T-cell (primary cell): ENCODE measurements at regions not wholly inside any gene's neighbourhood (a gene's known extent, or its start where the extent isn't known, plus 50 kb on each side); places are given as distances from the start of the nearest gene placed in this dataset.

Experiments
- ATAC-seq, 4 experiments: fragments of 200-7000 bp in 3 of 4; fragments of 150-1000 bp in 1 of 4; cut with Tn5 transposase; replicated peaks in 1 of 4; 1 replicate in 3 of 4; 2 replicates in 1 of 4; pipeline ENCODE4 v1.10.0; 2021; ENCODE audit warnings: moderate library complexity in 3 of 4, mild to moderate bottlenecking in 2 of 4, moderate number of reproducible peaks in 1 of 4
- CTCF ChIA-PET, 2 donors: fragments of 300-600 bp; sonication (Branson Sonifier 250); formaldehyde crosslinking; loops; one replicate each; lab custom pipeline; 2022; ENCODE audit warnings: antibody characterized with exemption in 2 of 2; lab: Charles Lee
- POLR2A ChIA-PET, 2 donors: fragments of 300-600 bp; sonication (Branson Sonifier 250); formaldehyde crosslinking; loops; one replicate each; lab custom pipeline; 2022; ENCODE audit warnings: antibody characterized with exemption in 2 of 2; lab: Charles Lee
- DNase-seq, 35 experiments: peaks; one replicate each; pipeline versions ENCODE4 v3.0.0 to v3.0.0-alpha.2; 2013 to 2023
- H3K27ac ChIP-seq: one replicate; pipeline ENCODE4 v1.5.1; 2013; ENCODE audit warnings: low read length
- H3K27me3 ChIP-seq, 2 experiments: replicated peaks in 1 of 2; 1 replicate in 1 of 2; 2 replicates in 1 of 2; pipeline versions ENCODE4 v1.6.1 to v1.7.0; 2013; ENCODE audit warnings: low read length in 1 of 2, mixed read lengths in 1 of 2; ENCODE audit not compliant: control insufficient read depth in 2 of 2, insufficient read depth in 2 of 2; ENCODE audit errors: extremely low read depth in 1 of 2
- H3K36me3 ChIP-seq, 2 donors: 1 replicate in 1 of 2; 2 replicates in 1 of 2; pipeline versions ENCODE4 v1.6.1 to v1.7.0; 2013; ENCODE audit warnings: low read length in 1 of 2; ENCODE audit not compliant: control insufficient read depth in 2 of 2, insufficient read depth in 1 of 2; ENCODE audit errors: extremely low read depth in 1 of 2
- H3K4me1 ChIP-seq, 2 experiments: 1 replicate in 1 of 2; 2 replicates in 1 of 2; pipeline versions ENCODE4 v1.6.1 to v1.7.0; 2013; ENCODE audit warnings: low read length in 2 of 2, mixed read lengths in 1 of 2; ENCODE audit not compliant: insufficient read depth in 2 of 2, control insufficient read depth in 1 of 2; ENCODE audit errors: extremely low read depth in 1 of 2
- H3K4me3 ChIP-seq, 2 donors: 1 replicate in 1 of 2; 2 replicates in 1 of 2; pipeline versions ENCODE4 v1.5.1 to v1.7.0; 2013; ENCODE audit warnings: mild to moderate bottlenecking in 2 of 2, low read length in 1 of 2, moderate library complexity in 1 of 2; ENCODE audit not compliant: control insufficient read depth in 1 of 2; ENCODE audit errors: extremely low read depth in 1 of 2
- H3K9me3 ChIP-seq: 2 replicates; pipeline ENCODE4 v1.7.0; 2013
- H3K27ac Mint-ChIP-seq, 2 donors: one replicate each; pipeline ENCODE4 v1.8.0; 2020 to 2021; ENCODE audit warnings: mild to moderate bottlenecking in 2 of 2, mixed read lengths in 2 of 2
- H3K27me3 Mint-ChIP-seq, 2 donors: one replicate each; pipeline ENCODE4 v1.8.0; 2021 to 2022; ENCODE audit warnings: mixed read lengths in 2 of 2
- H3K36me3 Mint-ChIP-seq: one replicate; pipeline ENCODE4 v1.8.0; 2021; ENCODE audit warnings: mixed read lengths
- H3K4me1 Mint-ChIP-seq, 3 donors: one replicate each; pipeline ENCODE4 v1.8.0; 2020 to 2022; ENCODE audit warnings: mixed read lengths in 3 of 3, mild to moderate bottlenecking in 1 of 3
- H3K4me3 Mint-ChIP-seq, 3 donors: one replicate each; pipeline ENCODE4 v1.8.0; 2020 to 2022; ENCODE audit warnings: mild to moderate bottlenecking in 3 of 3, mixed read lengths in 3 of 3, moderate library complexity in 3 of 3
- H3K9me3 Mint-ChIP-seq, 3 donors: one replicate each; pipeline ENCODE4 v1.8.0; 2020 to 2022; ENCODE audit warnings: mixed read lengths in 3 of 3
- WGBS: methylation state at CpG from one replicate; pipeline ENCODE4 v1.1.5; 2013; ENCODE audit warnings: missing lambda C conversion rate; ENCODE audit not compliant: insufficient coverage; 5-methylcytosine and 5-hydroxymethylcytosine counted together

DNA sequence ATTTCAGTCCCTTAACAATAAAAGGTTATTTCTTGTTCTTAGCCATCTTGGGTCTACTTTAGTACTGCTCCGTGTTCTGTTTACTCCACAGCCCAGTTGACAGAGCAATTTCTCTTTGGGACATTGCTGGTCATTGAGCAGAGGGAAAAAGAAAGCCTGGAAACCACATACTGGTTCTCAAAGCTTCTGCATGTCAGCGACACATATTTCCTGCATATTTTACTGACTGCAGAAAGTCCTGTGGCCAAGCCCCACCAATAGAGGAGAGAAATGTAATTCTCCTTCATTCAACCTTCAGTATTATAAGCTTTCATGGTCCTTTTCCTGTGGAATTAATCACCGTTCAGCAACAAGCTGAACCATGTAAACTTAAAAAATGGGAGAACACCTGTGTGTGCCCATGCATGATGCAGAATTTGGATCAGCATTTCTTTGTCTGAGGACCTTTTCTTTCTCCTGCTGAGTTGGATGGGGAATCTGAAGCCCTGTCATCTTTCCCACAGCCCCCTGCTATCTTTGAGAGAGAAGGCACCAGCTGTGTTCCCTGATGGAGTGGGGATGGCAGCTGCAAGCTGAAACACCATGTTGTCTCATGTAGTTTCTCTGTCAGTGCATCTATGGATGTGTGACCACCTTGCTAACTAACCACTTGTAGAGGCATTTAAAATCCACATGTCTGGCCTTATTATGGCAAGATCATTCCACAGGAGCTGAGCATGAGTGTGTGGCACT lies 431.6 kb downstream of the MEIS1 start:
- peaks cover 0 to 10% (median 9%) of the 10 kb centered on the region in 3 donors for H3K9me3 Mint-ChIP-seq
- Histone ChIP-seq H3K36me3 (no peaks in the 10 kb centered on the region), H3K4me3 (no peak overlapping the region), H3K27me3 (no peaks in the 10 kb centered on the region), H3K9me3 (no peaks in the 10 kb centered on the region), H3K4me1 (no peaks in the 10 kb centered on the region), H3K27ac (no peak overlapping the region)
- ChIA-PET POLR2A (no interaction called here), CTCF (no interaction called here)
- H3K4me3 Mint-ChIP-seq = no peak overlapping the region
- H3K4me1 Mint-ChIP-seq = no peaks in the 10 kb centered on the region
- no peaks in the 10 kb centered on the region for H3K27me3 Mint-ChIP-seq
- DNase-seq (no peak), ATAC-seq (no peak)
- H3K36me3 Mint-ChIP-seq = no peaks in the 10 kb centered on the region
- no peak overlapping the region for H3K27ac Mint-ChIP-seq
- WGBS = 40% methylated on average over 1 of the region's 3 CpGs

DNA sequence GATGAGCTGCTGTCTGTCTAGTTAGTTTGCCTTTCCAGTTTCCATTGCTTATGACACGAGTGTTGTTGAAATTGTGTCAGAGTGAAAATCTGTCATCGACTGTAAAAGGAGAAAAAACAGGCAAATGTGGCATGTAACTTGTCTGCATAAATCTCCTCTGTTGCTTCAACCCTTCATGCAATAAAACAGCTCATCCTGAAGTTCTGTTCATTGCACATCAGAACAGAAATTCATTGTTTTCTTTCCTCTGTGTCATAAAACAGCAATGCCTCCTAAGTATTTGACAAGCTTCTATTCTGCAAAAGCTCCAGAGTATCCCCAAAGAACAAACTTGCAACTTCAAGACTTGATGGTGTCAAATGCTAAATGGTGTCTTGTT lies 432.1 kb downstream of the MEIS1 start:
- Mint-ChIP-seq H3K9me3 (peaks cover 0 to 10% (median 9%) of the 10 kb centered on the region in 3 donors), H3K27ac (no peak overlapping the region), H3K36me3 (no peaks in the 10 kb centered on the region), H3K27me3 (no peaks in the 10 kb centered on the region), H3K4me3 (no peak overlapping the region), H3K4me1 (no peaks in the 10 kb centered on the region)
- Histone ChIP-seq H3K4me3 (no peak overlapping the region), H3K4me1 (no peaks in the 10 kb centered on the region), H3K9me3 (no peaks in the 10 kb centered on the region), H3K27me3 (no peaks in the 10 kb centered on the region), H3K36me3 (no peaks in the 10 kb centered on the region), H3K27ac (no peak overlapping the region)
- no peak for DNase-seq
- 88% methylated on average over 1 of the region's 2 CpGs for WGBS
- ATAC-seq = no peak
- POLR2A ChIA-PET = no interaction called here
- CTCF ChIA-PET = no interaction called here

DNA sequence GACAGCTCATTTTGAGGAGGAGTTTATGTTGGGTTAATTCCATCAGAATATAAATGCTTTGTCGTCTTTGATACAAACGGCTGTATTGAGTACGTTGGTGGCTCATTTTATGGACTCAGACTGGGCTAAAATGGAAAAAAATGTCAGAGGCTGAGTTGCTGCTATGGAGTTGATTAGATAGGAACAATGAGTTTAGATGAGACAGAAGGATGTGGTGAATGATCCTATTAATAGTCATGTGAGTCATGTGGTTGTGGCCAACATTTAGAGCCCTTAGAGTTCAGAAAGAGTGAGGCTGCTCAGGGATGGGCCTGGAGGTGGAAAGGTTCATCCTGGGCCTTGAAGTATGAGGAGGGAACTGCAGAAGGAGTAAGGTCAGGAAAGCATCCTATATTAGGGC lies 434.2 kb downstream of the MEIS1 start:
- H3K27ac ChIP-seq = no peak overlapping the region
- H3K9me3 ChIP-seq = no peaks in the 10 kb centered on the region
- H3K36me3 ChIP-seq = no peaks in the 10 kb centered on the region
- H3K36me3 Mint-ChIP-seq = no peaks in the 10 kb centered on the region
- CTCF ChIA-PET = no interaction called here
- POLR2A ChIA-PET = no interaction called here
- H3K27me3 ChIP-seq = no peaks in the 10 kb centered on the region
- H3K27ac Mint-ChIP-seq = no peak overlapping the region
- H3K4me1 ChIP-seq = no peaks in the 10 kb centered on the region
- H3K27me3 Mint-ChIP-seq = no peaks in the 10 kb centered on the region
- whole genome bisulfite sequencing = 87% methylated on average over 3 of the region's 3 CpGs
- H3K4me3 Mint-ChIP-seq = no peak overlapping the region
- no peak for ATAC-seq
- peaks cover 0 to 10% (median 9%) of the 10 kb centered on the region in 3 donors for H3K9me3 Mint-ChIP-seq
- DNase-seq = no peak
- no peaks in the 10 kb centered on the region for H3K4me1 Mint-ChIP-seq
- no peak overlapping the region for H3K4me3 ChIP-seq

DNA sequence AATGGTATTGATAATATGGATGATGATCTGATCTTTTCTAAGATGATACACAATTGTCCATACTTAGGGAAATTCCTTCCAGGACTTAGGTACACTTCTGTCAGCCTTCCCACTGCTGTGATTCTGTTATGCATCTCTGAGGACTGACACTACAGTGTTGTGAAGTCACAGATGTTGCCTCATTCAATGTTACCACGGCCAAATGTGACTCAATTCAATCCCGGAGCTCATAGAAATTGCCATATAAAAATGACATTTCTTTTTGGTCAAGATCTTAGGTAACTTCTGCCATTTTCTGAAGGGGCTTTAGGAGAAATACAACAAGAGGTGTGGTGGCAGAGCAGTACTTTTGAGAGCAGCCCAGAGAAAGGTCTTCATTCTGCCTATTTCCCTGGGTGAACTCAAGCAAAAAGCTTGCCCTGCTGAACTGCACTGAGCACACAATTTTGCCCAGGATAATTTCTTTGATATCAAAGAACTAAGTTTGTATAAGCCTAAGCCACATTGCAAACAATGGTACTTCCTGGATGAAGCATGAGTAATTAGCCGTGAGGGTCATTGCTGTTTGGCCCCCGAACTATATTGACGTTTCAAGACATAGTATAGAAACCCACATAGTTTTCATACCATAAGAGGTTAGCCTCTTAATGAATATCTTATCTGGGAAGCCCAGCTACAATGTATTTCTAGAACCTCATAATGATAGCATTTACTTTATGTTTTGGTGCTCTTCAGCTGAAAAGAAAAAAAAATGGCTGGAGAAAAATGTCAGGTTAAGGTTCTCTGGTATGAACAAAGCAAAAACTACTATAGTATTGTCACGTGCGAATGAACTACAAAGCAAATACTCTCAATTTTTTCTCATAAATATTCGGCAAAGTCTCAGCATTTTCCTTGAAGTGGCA lies 437.4 kb downstream of the MEIS1 start:
- H3K9me3 Mint-ChIP-seq = peaks cover 0 to 10% (median 9%) of the 10 kb centered on the region in 3 donors
- no peak overlapping the region for H3K4me3 ChIP-seq
- no peaks in the 10 kb centered on the region for H3K36me3 ChIP-seq
- H3K27ac Mint-ChIP-seq = no peak overlapping the region
- H3K27me3 ChIP-seq = no peaks in the 10 kb centered on the region
- no peaks in the 10 kb centered on the region for H3K4me1 ChIP-seq
- no peak overlapping the region for H3K27ac ChIP-seq
- ChIA-PET POLR2A (no interaction called here), CTCF (no interaction called here)
- no peak overlapping the region for H3K4me3 Mint-ChIP-seq
- WGBS = 100% methylated on average over 1 of the region's 8 CpGs
- DNase-seq (no peak), ATAC-seq (no peak)
- H3K36me3 Mint-ChIP-seq = no peaks in the 10 kb centered on the region
- no peaks in the 10 kb centered on the region for H3K27me3 Mint-ChIP-seq
- H3K9me3 ChIP-seq = no peaks in the 10 kb centered on the region
- H3K4me1 Mint-ChIP-seq = no peaks in the 10 kb centered on the region

DNA sequence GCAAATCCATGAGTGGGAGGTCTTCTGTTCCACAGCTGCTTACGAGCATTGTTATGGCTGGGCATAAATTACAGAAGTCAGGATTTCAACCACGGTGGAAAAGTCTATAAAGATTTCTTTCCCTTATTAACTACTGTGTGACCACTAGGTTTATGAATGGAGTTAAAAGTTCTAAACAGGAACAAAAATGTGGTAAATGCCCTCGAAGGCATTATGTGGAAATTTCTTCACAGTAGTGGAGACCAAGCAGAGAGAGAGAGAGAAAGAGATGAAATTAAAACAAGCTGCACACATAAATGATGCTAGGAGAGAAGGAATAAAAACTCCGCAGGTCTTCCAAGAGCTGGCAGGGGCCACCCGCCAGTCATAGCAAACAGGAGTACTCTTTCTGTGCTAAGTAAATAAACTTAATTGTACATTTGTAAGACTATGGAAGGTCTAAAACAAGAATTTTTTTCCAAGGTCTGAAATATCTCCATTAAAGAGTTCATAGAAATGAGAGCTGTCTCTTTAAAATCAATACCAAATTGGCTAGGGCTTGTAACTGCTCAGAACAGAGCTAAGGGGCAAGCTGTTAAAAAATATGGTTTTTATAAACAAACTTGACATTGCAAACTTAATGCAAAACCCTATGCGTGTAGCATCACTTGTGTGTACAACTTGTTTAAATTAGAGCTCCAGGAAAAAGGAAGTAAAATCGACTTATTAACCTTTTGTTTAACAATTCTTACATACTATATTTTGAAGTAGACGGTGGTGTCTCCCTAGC lies 438.2 kb downstream of the MEIS1 start:
- H3K27me3 ChIP-seq = no peaks in the 10 kb centered on the region
- no peaks in the 10 kb centered on the region for H3K36me3 ChIP-seq
- ChIA-PET CTCF (no interaction called here), POLR2A (no interaction called here)
- no peak overlapping the region for H3K27ac ChIP-seq
- WGBS = 33% methylated on average over 1 of the region's 8 CpGs
- DNase-seq = no peak
- Mint-ChIP-seq H3K4me3 (no peak overlapping the region), H3K27me3 (no peaks in the 10 kb centered on the region), H3K9me3 (peaks cover 0 to 10% (median 4%) of the 10 kb centered on the region in 3 donors), H3K36me3 (no peaks in the 10 kb centered on the region), H3K4me1 (no peaks in the 10 kb centered on the region), H3K27ac (no peak overlapping the region)
- H3K4me1 ChIP-seq = no peaks in the 10 kb centered on the region
- H3K4me3 ChIP-seq = no peak overlapping the region
- H3K9me3 ChIP-seq = no peaks in the 10 kb centered on the region
- no peak for ATAC-seq

DNA sequence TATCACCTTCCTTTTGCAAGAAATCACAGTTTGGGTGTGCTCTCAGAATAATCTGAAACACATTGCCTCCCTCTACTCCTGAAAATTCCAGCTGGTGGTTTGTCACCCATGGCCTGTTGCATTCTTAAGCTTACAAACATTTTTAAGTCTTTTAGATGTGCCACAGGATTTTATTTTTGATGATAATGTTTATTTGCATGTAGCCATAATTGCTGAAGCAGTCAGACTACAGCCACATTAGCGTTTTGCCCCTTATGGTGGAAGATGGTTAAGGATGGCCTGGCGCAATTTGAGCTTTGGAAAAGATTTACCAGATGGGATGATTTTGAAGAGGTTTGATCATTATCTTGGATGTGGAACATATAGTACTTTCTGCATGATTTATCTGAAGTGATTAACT lies 439.5 kb downstream of the MEIS1 start:
- POLR2A ChIA-PET = no interaction called here

More for the DNA sequence above, 439.5 kb downstream of the MEIS1 start:
- Mint-ChIP-seq H3K27ac (no peak overlapping the region), H3K9me3 (peaks cover 0 to 10% (median 0%) of the 10 kb centered on the region in 3 donors), H3K27me3 (no peaks in the 10 kb centered on the region), H3K4me1 (no peaks in the 10 kb centered on the region), H3K36me3 (no peaks in the 10 kb centered on the region), H3K4me3 (no peak overlapping the region)
- H3K27ac ChIP-seq = no peak overlapping the region
- CTCF ChIA-PET = no interaction called here
- H3K27me3 ChIP-seq = no peaks in the 10 kb centered on the region
- ATAC-seq (no peak), DNase-seq (no peak)
- H3K36me3 ChIP-seq = no peaks in the 10 kb centered on the region
- H3K4me3 ChIP-seq = no peak overlapping the region
- WGBS = 60% methylated on average over 1 of the region's 2 CpGs
- H3K4me1 ChIP-seq = no peaks in the 10 kb centered on the region
- no peaks in the 10 kb centered on the region for H3K9me3 ChIP-seq
